NCI-H69 (cell line): ENCODE measurements at regions not wholly inside any gene's neighbourhood (a gene's known extent, or its start where the extent isn't known, plus 50 kb on each side); places are given as distances from the start of the nearest gene placed in this dataset.
A peak's percentile ranks its signal among the peaks of the same experiment; 100 is the strongest.

Experiments
- DNase-seq: peaks from one replicate; lab custom pipeline; 2025; lab: John Stamatoyannopoulos, UW

- peak; percentile 40 for DNase-seq
Observed at GRCh38 chr10:78921895-78922294, 146.9 kb upstream of the ZMIZ1 start.

GRCh38 chr10:78923647-78924318 is 145.0 kb upstream of the ZMIZ1 start:
- no peak for DNase-seq

- DNase-seq, result peak; percentile 55
Observed at GRCh38 chr10:78924319-78925003, 144.3 kb upstream of the ZMIZ1 start.

GRCh38 chr10:78925275-78925674 is 143.5 kb upstream of the ZMIZ1 start:
- DNase-seq, result no peak

- no peak for DNase-seq
Observed at GRCh38 chr10:78925800-78926319, 142.9 kb upstream of the ZMIZ1 start.

DNA sequence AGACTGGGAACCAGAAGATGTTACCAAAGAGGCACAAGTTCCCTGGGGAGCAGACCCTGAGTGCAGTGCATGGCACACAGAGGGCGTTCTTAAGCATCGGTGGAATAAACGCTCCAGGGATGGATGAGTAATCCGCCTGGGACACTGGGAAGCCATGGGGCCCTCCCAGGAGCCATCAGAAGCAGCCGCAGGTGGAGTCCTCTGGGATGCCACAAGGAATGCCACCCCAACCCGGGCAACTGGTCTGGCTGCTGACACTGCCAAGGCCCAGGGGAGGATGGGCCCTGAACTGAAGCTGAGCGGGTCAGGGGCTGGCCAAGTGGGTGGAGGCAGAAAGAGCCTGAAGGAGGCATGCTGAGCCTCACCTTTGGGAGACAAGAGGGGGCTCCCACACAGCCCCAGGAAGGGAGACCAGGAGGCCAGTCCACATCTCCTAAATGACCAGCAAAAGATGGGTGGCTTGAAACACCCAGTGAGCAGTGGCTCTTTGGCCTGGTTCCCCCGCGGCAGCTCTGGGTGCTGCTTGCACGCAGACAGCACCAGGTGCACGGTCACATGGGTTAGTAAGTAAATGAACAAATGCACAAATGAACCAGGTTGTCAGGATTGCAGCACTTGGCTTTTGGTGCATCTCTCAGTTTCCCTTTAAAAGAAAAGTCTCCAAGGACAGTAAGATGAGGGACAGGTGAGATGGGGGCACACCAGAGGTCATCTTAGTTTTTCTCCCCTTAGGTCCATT is 141.3 kb upstream of the ZMIZ1 start:
- DNase-seq, result no peak

DNA sequence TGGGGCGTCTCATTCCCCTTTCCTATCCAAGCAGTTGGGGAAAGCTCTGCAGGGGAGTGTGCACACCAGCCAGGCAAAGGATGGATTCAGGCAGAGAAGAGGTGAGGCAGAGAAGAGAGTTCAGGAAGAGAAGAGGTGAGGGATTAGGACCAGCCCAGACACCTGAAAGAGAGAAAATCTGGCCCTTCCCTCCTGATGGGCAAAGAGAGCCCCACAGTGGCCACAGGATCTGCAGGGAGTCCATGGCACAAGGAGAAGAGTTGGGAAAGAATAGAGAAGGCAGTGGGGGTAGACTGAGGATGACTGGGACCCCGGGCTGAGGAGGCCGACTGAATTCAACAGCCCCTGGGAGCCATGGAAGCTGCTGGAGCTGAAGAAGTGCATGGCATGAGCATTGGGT is 140.4 kb upstream of the ZMIZ1 start:
- no peak for DNase-seq

GRCh38 chr10:78929541-78929940 is 139.2 kb upstream of the ZMIZ1 start:
- DNase-seq, result no peak

DNA sequence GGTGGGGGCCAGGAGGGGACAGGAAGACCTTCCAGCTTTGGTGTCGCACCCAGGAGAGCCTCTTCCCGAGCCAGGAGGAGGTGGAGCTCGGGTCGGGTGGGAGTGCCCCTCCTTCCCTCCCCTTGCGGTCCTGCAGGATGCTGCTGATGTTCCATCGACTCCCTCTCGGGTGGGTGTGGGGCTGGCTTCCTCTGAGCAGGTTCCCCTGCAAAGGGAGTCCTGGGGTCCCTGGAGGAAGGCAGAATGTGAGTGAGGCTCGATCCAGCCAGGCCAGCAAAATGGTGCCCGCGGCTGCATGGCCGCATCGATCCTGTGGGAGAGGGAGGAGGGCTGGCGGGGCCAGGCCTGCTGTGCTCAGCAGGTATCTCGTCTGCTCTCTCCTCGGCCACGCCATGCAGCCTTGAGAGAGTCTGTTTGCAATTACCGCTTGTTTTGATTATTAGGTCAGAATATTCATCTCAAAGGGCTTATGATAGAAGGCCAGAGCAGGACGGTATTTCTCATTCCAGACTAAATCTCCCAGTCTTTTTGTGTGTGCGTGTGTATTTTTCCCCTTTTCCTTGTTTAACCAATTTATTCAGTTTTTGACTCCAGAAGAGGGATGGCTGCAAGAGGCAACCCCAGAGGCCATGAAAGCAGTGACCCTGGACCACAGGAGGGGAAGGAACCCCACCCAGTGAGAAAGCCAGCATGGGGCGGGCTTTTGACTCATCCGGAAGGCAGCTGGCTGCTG is 137.3 kb upstream of the ZMIZ1 start:
- DNase-seq, result peak; percentile 83

DNA sequence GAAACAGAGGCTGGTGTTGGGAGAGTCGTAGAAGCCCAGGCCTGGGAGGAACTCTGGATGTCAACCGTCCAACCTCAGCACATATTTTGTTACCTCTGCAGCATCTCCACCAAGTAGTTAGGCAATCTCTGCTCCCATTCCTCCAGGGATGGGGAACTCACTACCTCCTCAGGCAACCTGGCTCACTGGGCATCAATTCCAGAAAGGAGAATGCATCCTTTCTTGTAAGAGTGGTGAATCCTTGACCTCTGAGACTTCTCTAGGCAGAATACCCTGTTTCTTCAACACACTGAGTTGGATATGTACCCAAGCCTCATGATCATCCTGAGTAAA is 136.7 kb upstream of the ZMIZ1 start:
- DNase-seq, result no peak

GRCh38 chr10:78932861-78933260 is 135.9 kb upstream of the ZMIZ1 start:
- no peak for DNase-seq

GRCh38 chr10:78933828-78934531 is 134.8 kb upstream of the ZMIZ1 start:
- DNase-seq, result no peak

DNA sequence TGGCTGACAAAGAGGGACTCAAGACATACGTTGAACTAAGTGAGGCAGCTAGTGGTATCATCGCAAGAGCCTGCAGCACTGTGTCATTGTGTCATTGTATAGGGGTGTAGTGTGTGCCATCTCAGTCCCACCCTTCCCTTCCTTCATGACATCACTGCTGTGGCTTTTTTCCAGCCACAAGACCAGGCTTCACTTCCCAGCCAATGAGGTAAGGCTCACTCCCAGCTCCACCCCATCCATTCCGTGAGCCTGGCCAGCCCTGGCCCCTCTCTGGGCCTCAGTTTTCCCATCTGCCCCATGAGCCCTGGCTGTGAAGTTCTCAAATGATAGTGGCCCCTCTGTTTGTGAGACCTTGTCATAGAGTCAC is 134.3 kb upstream of the ZMIZ1 start:
- DNase-seq, result no peak

GRCh38 chr10:78934994-78935602 is 133.7 kb upstream of the ZMIZ1 start:
- no peak for DNase-seq

- no peak for DNase-seq
Observed at GRCh38 chr10:78935697-78936407, 132.9 kb upstream of the ZMIZ1 start.

GRCh38 chr10:78936412-78937342 is 132.1 kb upstream of the ZMIZ1 start:
- no peak for DNase-seq

DNA sequence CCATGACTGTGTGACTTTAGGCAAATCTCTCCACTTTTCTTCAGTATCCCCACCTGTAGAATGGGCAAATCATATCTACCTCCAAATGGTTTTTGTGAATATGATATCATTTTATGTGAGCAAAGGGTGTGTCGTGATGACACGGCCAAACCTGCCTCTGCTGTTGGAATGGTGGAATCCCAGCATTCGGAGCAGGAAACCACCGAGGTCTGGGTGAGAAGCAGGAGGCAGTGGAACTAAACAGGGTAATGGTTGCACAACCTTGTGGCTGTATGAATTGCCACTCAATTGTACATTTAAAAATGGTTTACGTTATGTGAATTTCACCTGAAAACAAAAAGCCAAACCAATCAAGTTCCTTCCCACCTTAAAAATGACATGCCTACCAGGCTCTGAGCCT is 131.4 kb upstream of the ZMIZ1 start:
- DNase-seq, result no peak

DNA sequence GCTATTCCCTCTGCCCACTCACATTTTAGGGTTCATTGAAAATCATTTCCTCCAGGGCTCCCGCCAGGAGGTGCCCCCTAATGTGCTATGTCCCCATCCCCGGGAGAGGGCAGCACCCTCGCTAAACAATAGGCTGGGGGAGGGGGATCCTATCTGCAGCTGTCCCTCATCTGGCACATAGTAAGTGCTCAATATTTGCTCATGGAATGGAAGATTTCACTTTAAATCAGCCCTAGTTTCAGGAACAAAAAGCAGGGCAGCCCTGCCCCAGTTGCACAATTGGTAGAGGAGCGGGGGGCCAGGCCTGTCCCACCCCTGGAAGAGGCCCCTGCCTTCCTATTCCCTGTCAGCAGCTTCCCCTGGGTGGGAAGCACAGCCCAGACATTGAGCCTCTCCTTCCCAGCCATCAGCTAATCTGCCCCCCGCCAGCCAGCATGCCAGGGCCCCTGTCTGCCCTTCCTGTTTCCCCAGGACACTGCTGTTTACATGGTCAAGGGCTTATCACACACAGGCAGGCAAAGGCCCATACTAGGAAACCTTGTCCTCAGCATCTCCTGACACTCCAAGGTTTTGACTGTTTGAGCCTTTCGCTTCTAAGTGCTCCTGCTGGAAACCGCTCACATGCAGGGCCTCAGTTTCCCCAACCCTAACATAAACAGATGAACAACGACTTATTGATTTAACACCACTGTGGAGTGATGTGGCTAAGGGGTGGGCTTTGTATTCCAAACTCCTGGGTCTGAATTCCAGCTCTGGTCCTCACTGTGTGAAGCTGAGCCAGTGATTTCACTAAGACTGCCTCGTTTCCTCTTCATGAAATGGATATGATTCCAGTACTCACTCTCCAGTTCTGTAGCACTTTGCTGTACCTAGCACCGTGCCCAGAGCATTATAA is 130.7 kb upstream of the ZMIZ1 start:
- DNase-seq, result peak; percentile 63
